Transverse colon (tissue), 3 donors: ENCODE measurements at regions not wholly inside any gene's neighbourhood (a gene's known extent, or its start where the extent isn't known, plus 50 kb on each side); places are given as distances from the start of the nearest gene placed in this dataset.

Experiments used
- EP300 ChIP-seq: sonication (generic); formaldehyde crosslinking; IDR thresholded peaks from one replicate; pipeline ENCODE4 v1.6.1; 2017; ENCODE audit warnings: antibody characterized with exemption, low read depth
- TF ChIP-seq, protein P1 (sequence below), 5 experiments: fragments of 200-600 bp in 3 of 5; fragments of 450-650 bp in 2 of 5; sonication (generic) in 3 of 5; IDR thresholded peaks; 1 replicate in 2 of 5; 2 replicates in 3 of 5; pipeline ENCODE4 v1.5.1; 2016 to 2017; ENCODE audit warnings: antibody characterized with exemption in 5 of 5, inconsistent platforms in 3 of 5, mild to moderate bottlenecking in 2 of 5, moderate library complexity in 1 of 5

DNA sequence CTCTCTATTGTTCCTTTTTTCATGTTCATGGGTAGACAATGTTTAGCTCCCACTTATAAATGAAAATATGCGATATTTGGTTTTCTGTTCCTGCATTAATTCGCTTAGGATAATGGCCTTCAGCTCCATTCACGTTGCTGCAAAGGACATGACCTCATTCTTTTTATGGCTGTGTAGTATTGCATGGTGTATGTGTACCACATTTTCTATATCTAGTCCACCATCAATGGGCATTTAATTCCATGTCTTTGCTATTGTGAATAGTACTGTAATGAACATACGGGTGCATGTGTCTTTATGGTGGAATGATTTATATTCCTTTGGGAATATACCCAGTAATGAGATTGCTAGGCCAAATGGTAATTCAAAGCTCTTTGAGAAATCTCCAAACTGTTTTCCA, 392.0 kb downstream of the EFNA5 start:
- TF ChIP-seq, protein P1, sequence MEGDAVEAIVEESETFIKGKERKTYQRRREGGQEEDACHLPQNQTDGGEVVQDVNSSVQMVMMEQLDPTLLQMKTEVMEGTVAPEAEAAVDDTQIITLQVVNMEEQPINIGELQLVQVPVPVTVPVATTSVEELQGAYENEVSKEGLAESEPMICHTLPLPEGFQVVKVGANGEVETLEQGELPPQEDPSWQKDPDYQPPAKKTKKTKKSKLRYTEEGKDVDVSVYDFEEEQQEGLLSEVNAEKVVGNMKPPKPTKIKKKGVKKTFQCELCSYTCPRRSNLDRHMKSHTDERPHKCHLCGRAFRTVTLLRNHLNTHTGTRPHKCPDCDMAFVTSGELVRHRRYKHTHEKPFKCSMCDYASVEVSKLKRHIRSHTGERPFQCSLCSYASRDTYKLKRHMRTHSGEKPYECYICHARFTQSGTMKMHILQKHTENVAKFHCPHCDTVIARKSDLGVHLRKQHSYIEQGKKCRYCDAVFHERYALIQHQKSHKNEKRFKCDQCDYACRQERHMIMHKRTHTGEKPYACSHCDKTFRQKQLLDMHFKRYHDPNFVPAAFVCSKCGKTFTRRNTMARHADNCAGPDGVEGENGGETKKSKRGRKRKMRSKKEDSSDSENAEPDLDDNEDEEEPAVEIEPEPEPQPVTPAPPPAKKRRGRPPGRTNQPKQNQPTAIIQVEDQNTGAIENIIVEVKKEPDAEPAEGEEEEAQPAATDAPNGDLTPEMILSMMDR (IDR thresholded peaks at IDR 0.05): no peak
- no peak for TF ChIP-seq EP300
